B cell (primary cell): ENCODE measurements at regions not wholly inside any gene's neighbourhood (a gene's known extent, or its start where the extent isn't known, plus 50 kb on each side); places are given as distances from the start of the nearest gene placed in this dataset.

Source experiments
- ATAC-seq: fragments of 200-7000 bp; cut with Tn5 transposase; one replicate; pipeline ENCODE4 v1.10.0; 2021; ENCODE audit warnings: low read depth, mild to moderate bottlenecking, moderate number of reproducible peaks, moderate library complexity
- CTCF ChIA-PET: fragments of 350-600 bp; sonication (Branson Sonifier 250); formaldehyde crosslinking; loops from one replicate; lab custom pipeline; 2021; ENCODE audit warnings: antibody characterized with exemption, inconsistent platforms; lab: Charles Lee
- POLR2A ChIA-PET: fragments of 350-600 bp; sonication (Branson Sonifier 250); formaldehyde crosslinking; loops from one replicate; lab custom pipeline; 2021; ENCODE audit warnings: antibody characterized with exemption; lab: Charles Lee
- DNase-seq: peaks from one replicate; pipeline ENCODE4 v3.0.0; 2013
- H2AFZ ChIP-seq: 2 replicates; pipeline ENCODE4 v1.6.1; 2012; ENCODE audit warnings: mild to moderate bottlenecking, low read depth, low read length; ENCODE audit not compliant: insufficient read depth, poor library complexity, severe bottlenecking
- H3K27ac ChIP-seq, 2 donors: 1 replicate in 1 of 2; 2 replicates in 1 of 2; pipeline ENCODE4 v1.5.1; 2012 to 2013; ENCODE audit warnings: low read length in 2 of 2, mild to moderate bottlenecking in 2 of 2, moderate library complexity in 1 of 2
- H3K27me3 ChIP-seq, 4 experiments: fragments of 200-600 bp in 1 of 4; sonication (generic) in 1 of 4; replicated peaks in 1 of 4; 1 replicate in 2 of 4; 2 replicates in 2 of 4; pipeline versions ENCODE4 v1.6.1 to v1.7.0; 2013 to 2016; ENCODE audit warnings: low read length in 3 of 4, mild to moderate bottlenecking in 2 of 4, mixed read lengths in 1 of 4, moderate library complexity in 1 of 4; ENCODE audit not compliant: insufficient read depth in 4 of 4, control insufficient read depth in 3 of 4; ENCODE audit errors: control extremely low read depth in 1 of 4
- H3K36me3 ChIP-seq, 2 experiments: replicated peaks in 1 of 2; 1 replicate in 1 of 2; 2 replicates in 1 of 2; pipeline versions ENCODE4 v1.6.1 to v1.7.1; 2013; ENCODE audit warnings: low read length in 1 of 2; ENCODE audit not compliant: insufficient read depth in 2 of 2, control insufficient read depth in 1 of 2; ENCODE audit errors: control extremely low read depth in 1 of 2, extremely low read depth in 1 of 2
- H3K4me1 ChIP-seq, 2 donors: fragments of 200-600 bp in 1 of 2; sonication (generic) in 1 of 2; 1 replicate in 1 of 2; 2 replicates in 1 of 2; pipeline versions ENCODE4 v1.5.1 to v1.6.1; 2013 to 2017; ENCODE audit warnings: low read length in 2 of 2; ENCODE audit not compliant: control insufficient read depth in 2 of 2, insufficient read depth in 2 of 2
- H3K4me2 ChIP-seq: replicated peaks from 2 replicates; pipeline ENCODE3; 2012; ENCODE audit warnings: mild to moderate bottlenecking, low read depth, low read length; ENCODE audit not compliant: poor library complexity, severe bottlenecking
- H3K4me3 ChIP-seq, 5 experiments: fragments of 200-600 bp in 1 of 5; sonication (generic) in 1 of 5; 1 replicate in 3 of 5; 2 replicates in 2 of 5; pipeline versions ENCODE4 v1.5.1 to v1.7.0; 2011 to 2016; ENCODE audit warnings: low read length in 4 of 5, mild to moderate bottlenecking in 4 of 5, low read depth in 2 of 5, control low read depth in 1 of 5, moderate library complexity in 1 of 5; ENCODE audit not compliant: insufficient read depth in 1 of 5; ENCODE audit errors: control extremely low read depth in 1 of 5, extremely low read depth in 1 of 5
- H3K79me2 ChIP-seq: fragments of 200-600 bp; sonication (generic); one replicate; pipeline ENCODE4 v1.6.0; 2016; ENCODE audit warnings: low read length; ENCODE audit not compliant: control insufficient read depth, insufficient read depth
- H3K9ac ChIP-seq: fragments of 200-600 bp; sonication (generic); 2 replicates; pipeline ENCODE4 v1.6.1; 2017; ENCODE audit warnings: mild to moderate bottlenecking, low read length, moderate library complexity
- H3K9me3 ChIP-seq, 3 donors: one replicate each; pipeline versions ENCODE4 v1.6.1 to v1.7.1; 2013; ENCODE audit warnings: low read length in 2 of 3; ENCODE audit not compliant: control insufficient read depth in 2 of 3, insufficient read depth in 1 of 3; ENCODE audit errors: control extremely low read depth in 1 of 3
- H4K20me1 ChIP-seq: 2 replicates; pipeline ENCODE4 v1.6.0; 2012; ENCODE audit warnings: mild to moderate bottlenecking, low read length; ENCODE audit not compliant: insufficient read depth, control insufficient read depth, poor library complexity, severe bottlenecking
- H3K27ac Mint-ChIP-seq: one replicate; pipeline ENCODE4 v1.8.0; 2021; ENCODE audit warnings: mixed read lengths
- H3K27me3 Mint-ChIP-seq: one replicate; pipeline ENCODE4 v1.8.0; 2021; ENCODE audit warnings: mixed read lengths
- H3K4me1 Mint-ChIP-seq: one replicate; pipeline ENCODE4 v1.8.0; 2021; ENCODE audit warnings: mixed read lengths
- H3K4me3 Mint-ChIP-seq: one replicate; pipeline ENCODE4 v1.8.0; 2021; ENCODE audit warnings: mixed read lengths
- H3K9me3 Mint-ChIP-seq: one replicate; pipeline ENCODE4 v1.8.0; 2022; ENCODE audit warnings: mixed read lengths; ENCODE audit not compliant: insufficient read depth
- EZH2 ChIP-seq: IDR thresholded peaks from 2 replicates; pipeline ENCODE4 v1.6.1; 2012; ENCODE audit warnings: borderline replicate concordance, low read depth, mild to moderate bottlenecking, moderate library complexity, low read length; ENCODE audit not compliant: insufficient read depth, poor library complexity, severe bottlenecking
- WGBS: methylation state at CpG from one replicate; pipeline ENCODE4 v1.1.5; 2013; ENCODE audit warnings: missing lambda C conversion rate; ENCODE audit not compliant: insufficient coverage; 5-methylcytosine and 5-hydroxymethylcytosine counted together
- intact Hi-C: fragments of 100-400 bp; cut with micrococcal nuclease; formaldehyde crosslinking; loops from one replicate; pipeline ENCODE4 v1.10.0; 2022
- TF ChIP-seq, protein P1 (sequence below): fragments of 200-600 bp; IDR thresholded peaks from one replicate; pipeline ENCODE4 v1.8.0; 2022; ENCODE audit warnings: antibody characterized with exemption, mild to moderate bottlenecking

DNA sequence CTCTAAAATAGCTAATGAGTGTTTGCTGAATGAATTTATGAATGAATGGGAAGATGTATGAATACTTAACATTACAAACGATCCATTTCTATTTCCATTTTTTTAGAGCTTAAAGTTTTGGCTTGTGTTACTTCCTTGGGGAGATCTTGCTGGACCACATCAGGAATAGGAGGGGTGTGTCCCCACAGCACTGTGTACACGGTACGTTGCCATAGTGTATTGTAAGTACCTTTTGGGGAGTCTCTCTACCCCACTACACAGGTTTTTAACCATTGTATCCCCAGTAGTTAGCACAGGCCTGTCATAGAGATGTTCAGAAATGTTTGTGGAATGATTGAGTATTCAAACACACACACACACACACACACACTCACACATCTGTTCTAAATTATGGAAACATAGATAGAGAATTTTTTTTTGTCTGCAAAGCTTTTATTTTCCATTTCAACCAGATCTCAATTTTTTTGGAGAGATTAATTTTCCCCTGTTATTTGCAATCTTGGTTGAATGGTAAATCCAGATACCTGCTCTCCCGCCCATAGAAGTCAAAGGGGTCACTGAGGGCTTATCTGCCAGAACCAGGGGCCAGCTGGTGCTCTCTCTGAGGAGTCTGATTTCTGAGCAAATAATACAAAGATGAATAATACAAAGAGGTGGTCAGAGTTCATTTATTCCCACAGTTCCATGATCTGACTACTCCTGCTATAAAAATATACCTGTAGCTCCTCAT is 471.0 kb downstream of the INSC start:
- ATAC-seq = no peak
- no peaks in the 10 kb centered on the region for H3K36me3 ChIP-seq

DNA sequence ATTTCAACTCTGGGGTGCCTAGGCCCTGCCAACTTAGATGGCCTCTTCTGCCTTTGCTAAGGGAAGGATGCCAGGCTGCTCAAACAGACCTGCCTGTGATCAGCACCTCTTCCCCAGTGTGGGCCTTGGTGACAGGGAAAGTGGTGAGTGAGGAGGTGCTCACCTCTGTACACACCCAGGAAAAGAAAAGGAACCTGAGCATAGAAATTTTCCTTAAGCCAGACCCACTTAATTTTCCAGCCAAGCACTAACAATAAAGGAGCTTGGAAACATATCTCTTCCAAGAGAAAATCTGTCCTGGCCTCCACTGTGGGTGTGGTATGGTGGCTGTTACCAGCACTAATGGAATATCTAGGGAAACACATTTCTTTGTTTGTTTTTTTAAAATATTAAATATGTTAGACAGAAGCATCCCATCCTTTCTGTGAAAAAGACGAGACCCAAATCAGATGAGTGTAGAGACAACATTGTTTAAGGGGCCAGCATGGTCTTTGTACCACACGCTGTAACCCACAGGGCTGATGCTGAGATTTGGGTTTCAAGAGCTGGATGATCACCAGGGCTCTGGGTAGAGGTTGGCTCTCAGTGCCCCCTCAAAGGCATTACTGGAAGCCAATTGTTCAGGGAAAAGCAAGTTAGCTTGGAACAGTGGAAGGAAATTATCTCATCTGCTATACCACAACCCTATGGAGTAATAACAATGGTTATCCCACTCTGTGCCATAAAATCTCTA is 472.2 kb downstream of the INSC start:
- H3K9me3 ChIP-seq = peaks cover 0 to 4% (median 0%) of the 10 kb centered on the region in 3 donors
- ChIA-PET POLR2A (no interaction called here), CTCF (no interaction called here)
- H3K27me3 ChIP-seq = no peaks in the 10 kb centered on the region
- H3K79me2 ChIP-seq = no peaks in the 10 kb centered on the region
- no peak overlapping the region for H3K4me3 ChIP-seq
- 79% methylated on average over 2 of the region's 2 CpGs for WGBS
- H2AFZ ChIP-seq = no peak overlapping the region
- Mint-ChIP-seq H3K4me1 (no peaks in the 10 kb centered on the region), H3K27me3 (no peaks in the 10 kb centered on the region), H3K27ac (no peak overlapping the region), H3K4me3 (no peak overlapping the region), H3K9me3 (no peaks in the 10 kb centered on the region)
- no peaks in the 10 kb centered on the region for H4K20me1 ChIP-seq
- no peaks in the 10 kb centered on the region for H3K36me3 ChIP-seq
- no peak for ATAC-seq
- no peak overlapping the region for H3K9ac ChIP-seq
- no peak overlapping the region for H3K4me2 ChIP-seq
- intact Hi-C loops = no loop called here
- H3K4me1 ChIP-seq = no peaks in the 10 kb centered on the region
- H3K27ac ChIP-seq = no peak overlapping the region
- DNase-seq = no peak
- TF ChIP-seq, protein P1, sequence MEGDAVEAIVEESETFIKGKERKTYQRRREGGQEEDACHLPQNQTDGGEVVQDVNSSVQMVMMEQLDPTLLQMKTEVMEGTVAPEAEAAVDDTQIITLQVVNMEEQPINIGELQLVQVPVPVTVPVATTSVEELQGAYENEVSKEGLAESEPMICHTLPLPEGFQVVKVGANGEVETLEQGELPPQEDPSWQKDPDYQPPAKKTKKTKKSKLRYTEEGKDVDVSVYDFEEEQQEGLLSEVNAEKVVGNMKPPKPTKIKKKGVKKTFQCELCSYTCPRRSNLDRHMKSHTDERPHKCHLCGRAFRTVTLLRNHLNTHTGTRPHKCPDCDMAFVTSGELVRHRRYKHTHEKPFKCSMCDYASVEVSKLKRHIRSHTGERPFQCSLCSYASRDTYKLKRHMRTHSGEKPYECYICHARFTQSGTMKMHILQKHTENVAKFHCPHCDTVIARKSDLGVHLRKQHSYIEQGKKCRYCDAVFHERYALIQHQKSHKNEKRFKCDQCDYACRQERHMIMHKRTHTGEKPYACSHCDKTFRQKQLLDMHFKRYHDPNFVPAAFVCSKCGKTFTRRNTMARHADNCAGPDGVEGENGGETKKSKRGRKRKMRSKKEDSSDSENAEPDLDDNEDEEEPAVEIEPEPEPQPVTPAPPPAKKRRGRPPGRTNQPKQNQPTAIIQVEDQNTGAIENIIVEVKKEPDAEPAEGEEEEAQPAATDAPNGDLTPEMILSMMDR = no peak
- TF ChIP-seq EZH2 = no peak

More for the DNA sequence above, 471.0 kb downstream of the INSC start:
- Histone ChIP-seq H3K4me2 (no peak overlapping the region), H3K4me3 (no peak overlapping the region), H3K27ac (no peak overlapping the region), H2AFZ (no peak overlapping the region), H3K9ac (no peak overlapping the region), H3K4me1 (no peaks in the 10 kb centered on the region), H3K27me3 (no peaks in the 10 kb centered on the region), H4K20me1 (no peaks in the 10 kb centered on the region), H3K79me2 (no peaks in the 10 kb centered on the region), H3K9me3 (no peaks in the 10 kb centered on the region)
- H3K9me3 Mint-ChIP-seq = no peaks in the 10 kb centered on the region
- H3K27me3 Mint-ChIP-seq = no peaks in the 10 kb centered on the region
- no peak for DNase-seq
- intact Hi-C loops = no loop called here
- no peak overlapping the region for H3K4me3 Mint-ChIP-seq
- ChIA-PET CTCF (no interaction called here), POLR2A (no interaction called here)
- no peak overlapping the region for H3K27ac Mint-ChIP-seq
- no peaks in the 10 kb centered on the region for H3K4me1 Mint-ChIP-seq
- TF ChIP-seq, protein P1 = no peak
- no peak for TF ChIP-seq EZH2
- no CpG with 5 or more reads among the region's 4 CpGs for WGBS
